ENCODE measurements at regions not wholly inside any gene's neighbourhood (a gene's known extent, or its start where the extent isn't known, plus 50 kb on each side); places are given as distances from the start of the nearest gene placed in this dataset.

DNA sequence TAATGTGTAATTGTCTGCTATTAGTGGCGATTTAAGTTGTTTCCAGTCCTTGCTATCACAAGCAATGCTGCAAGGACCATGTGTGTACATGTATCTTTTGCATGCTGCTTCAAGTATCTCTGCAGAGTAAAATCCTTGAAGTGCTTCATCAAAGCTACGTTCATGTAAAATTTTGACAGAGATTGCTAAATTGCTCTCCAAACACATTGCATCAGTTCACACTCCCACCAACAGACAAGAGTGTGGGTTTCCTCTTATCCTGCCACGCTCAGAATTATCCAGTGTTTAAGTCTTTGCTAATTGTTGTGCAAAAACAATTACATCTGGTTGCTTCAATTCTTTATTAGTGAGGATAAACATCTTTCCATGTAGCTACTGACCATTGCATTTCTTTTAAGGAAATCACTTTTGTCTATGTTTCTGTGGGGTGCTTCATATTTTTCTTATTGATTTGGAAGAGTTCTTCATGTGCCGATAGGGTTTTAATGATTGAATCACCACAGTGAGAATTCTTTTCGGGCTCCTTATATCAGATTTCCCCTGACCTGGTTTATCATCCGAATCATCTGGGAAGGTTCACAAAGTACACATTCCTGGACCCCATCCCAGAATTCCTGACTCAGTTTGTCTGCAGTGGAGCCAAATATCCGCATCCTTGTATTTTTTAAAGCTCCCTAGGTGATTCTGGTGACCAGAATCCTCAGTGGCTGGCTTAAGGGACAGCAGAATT lies 56.3 kb upstream of the GALNT2 start:
- Histone ChIP-seq H3K9me3 (ENCODE audit: control extremely low read depth in 1 of 3, control insufficient read depth in 2 of 3, insufficient read depth in 1 of 3, low read length in 2 of 3) (no peaks in the 10 kb centered on the region), H3K4me1 (ENCODE audit: control insufficient read depth in 2 of 2, insufficient read depth in 2 of 2, low read length in 2 of 2) (no peaks in the 10 kb centered on the region), H3K36me3 (replicated peaks in 1 of 2; ENCODE audit: control extremely low read depth in 1 of 2, control insufficient read depth in 1 of 2, extremely low read depth in 1 of 2, insufficient read depth in 2 of 2, low read length in 1 of 2) (no peaks in the 10 kb centered on the region), H3K9ac (ENCODE audit: low read length) (no peak overlapping the region), H3K27me3 (replicated peaks in 1 of 4; ENCODE audit: control extremely low read depth in 1 of 4, control insufficient read depth in 3 of 4, insufficient read depth in 4 of 4, low read length in 3 of 4) (peaks cover 0 to 3% (median 0%) of the 10 kb centered on the region in 4 experiments), H4K20me1 (ENCODE audit: control insufficient read depth, insufficient read depth, low read length, poor library complexity, severe bottlenecking) (no peaks in the 10 kb centered on the region), H3K79me2 (ENCODE audit: control insufficient read depth, insufficient read depth, low read length) (no peaks in the 10 kb centered on the region), H2AFZ (ENCODE audit: insufficient read depth, low read depth, low read length, poor library complexity, severe bottlenecking) (no peak overlapping the region), H3K4me3 (ENCODE audit: control extremely low read depth in 1 of 5, extremely low read depth in 1 of 5, insufficient read depth in 1 of 5, low read depth in 2 of 5, low read length in 4 of 5) (no peak overlapping the region), H3K4me2 (replicated peaks; ENCODE audit: low read depth, low read length, poor library complexity, severe bottlenecking) (no peak overlapping the region), H3K27ac (ENCODE audit: low read length in 2 of 2) (no peak overlapping the region)
- ATAC-seq (ENCODE audit: low read depth) (no peak), DNase-seq (no peak)
- 98% methylated on average over 4 of the region's 7 CpGs for WGBS (ENCODE audit: insufficient coverage)
- TF ChIP-seq, protein P1, sequence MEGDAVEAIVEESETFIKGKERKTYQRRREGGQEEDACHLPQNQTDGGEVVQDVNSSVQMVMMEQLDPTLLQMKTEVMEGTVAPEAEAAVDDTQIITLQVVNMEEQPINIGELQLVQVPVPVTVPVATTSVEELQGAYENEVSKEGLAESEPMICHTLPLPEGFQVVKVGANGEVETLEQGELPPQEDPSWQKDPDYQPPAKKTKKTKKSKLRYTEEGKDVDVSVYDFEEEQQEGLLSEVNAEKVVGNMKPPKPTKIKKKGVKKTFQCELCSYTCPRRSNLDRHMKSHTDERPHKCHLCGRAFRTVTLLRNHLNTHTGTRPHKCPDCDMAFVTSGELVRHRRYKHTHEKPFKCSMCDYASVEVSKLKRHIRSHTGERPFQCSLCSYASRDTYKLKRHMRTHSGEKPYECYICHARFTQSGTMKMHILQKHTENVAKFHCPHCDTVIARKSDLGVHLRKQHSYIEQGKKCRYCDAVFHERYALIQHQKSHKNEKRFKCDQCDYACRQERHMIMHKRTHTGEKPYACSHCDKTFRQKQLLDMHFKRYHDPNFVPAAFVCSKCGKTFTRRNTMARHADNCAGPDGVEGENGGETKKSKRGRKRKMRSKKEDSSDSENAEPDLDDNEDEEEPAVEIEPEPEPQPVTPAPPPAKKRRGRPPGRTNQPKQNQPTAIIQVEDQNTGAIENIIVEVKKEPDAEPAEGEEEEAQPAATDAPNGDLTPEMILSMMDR (IDR thresholded peaks at IDR 0.05): no peak
- no peak for TF ChIP-seq EZH2 (IDR thresholded peaks at IDR 0.05; ENCODE audit: borderline replicate concordance, insufficient read depth, low read depth, low read length, poor library complexity, severe bottlenecking)
- Mint-ChIP-seq H3K27me3 (peaks cover 11% of the 10 kb centered on the region), H3K27ac (no peak overlapping the region), H3K9me3 (ENCODE audit: insufficient read depth) (no peaks in the 10 kb centered on the region), H3K4me3 (no peak overlapping the region), H3K4me1 (no peaks in the 10 kb centered on the region)
- intact Hi-C loops (cut with micrococcal nuclease): no loop called here
- CTCF ChIA-PET: interaction anchor here (1.3 kb wide), 1 partner anchor 13 kb away, joined by 3 read pairs; no protein-coding TSS in a partner anchor
- POLR2A ChIA-PET: no interaction called here

DNA sequence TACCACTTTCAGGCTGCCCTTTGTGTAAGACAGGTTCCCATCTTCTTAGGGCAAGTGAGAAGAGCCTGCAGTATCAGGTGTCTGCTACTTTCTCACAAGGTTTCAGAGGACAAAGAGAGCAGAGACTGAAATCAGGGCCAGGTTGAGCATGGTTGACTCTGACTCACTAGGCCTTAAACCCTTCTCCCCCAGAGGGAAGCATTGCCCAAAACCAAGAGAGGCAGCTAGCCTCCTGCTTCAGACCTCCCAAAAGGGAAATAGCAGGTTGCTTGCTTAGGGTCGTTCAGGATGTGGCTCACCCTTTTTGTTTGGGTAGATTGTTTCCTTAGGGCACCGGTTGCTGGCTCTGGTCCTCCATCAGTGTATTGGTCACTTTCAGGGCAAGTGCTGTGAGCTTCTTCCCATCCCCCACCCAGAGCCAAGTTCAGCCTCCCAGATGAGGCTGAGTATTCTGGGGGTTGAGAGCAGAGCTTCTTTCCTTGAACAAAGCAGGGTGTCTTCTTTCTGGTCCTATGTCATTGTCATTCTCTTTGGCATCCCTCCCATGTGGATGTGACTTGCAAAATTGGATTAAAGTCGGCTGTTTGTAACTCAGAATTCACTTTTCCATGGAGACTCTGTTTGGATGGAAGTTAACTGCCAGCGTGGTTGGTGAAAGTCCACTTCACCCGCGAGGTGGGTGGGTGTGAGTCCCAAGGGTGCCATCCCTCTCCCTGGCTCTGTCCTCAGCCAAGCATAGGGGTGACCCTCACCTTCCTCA lies 55.5 kb upstream of the GALNT2 start:
- H3K9me3 ChIP-seq (ENCODE audit: control extremely low read depth in 1 of 3, control insufficient read depth in 2 of 3, insufficient read depth in 1 of 3, low read length in 2 of 3): no peaks in the 10 kb centered on the region
- H3K36me3 ChIP-seq (replicated peaks in 1 of 2; ENCODE audit: control extremely low read depth in 1 of 2, control insufficient read depth in 1 of 2, extremely low read depth in 1 of 2, insufficient read depth in 2 of 2, low read length in 1 of 2): no peaks in the 10 kb centered on the region
- TF ChIP-seq EZH2 (IDR thresholded peaks at IDR 0.05; ENCODE audit: borderline replicate concordance, insufficient read depth, low read depth, low read length, poor library complexity, severe bottlenecking): no peak
- H3K4me3 ChIP-seq (ENCODE audit: control extremely low read depth in 1 of 5, extremely low read depth in 1 of 5, insufficient read depth in 1 of 5, low read depth in 2 of 5, low read length in 4 of 5): no peak overlapping the region
- Mint-ChIP-seq H3K27me3 (peaks cover 9% of the 10 kb centered on the region), H3K27ac (no peak overlapping the region), H3K9me3 (ENCODE audit: insufficient read depth) (no peaks in the 10 kb centered on the region), H3K4me1 (no peaks in the 10 kb centered on the region), H3K4me3 (no peak overlapping the region)
- H3K27me3 ChIP-seq (replicated peaks in 1 of 4; ENCODE audit: control extremely low read depth in 1 of 4, control insufficient read depth in 3 of 4, insufficient read depth in 4 of 4, low read length in 3 of 4): peaks cover 0 to 3% (median 0%) of the 10 kb centered on the region in 4 experiments
- CTCF ChIA-PET: interaction anchor here (1.3 kb wide), 1 partner anchor 12 kb away, joined by 3 read pairs; no protein-coding TSS in a partner anchor
- no peaks in the 10 kb centered on the region for H3K79me2 ChIP-seq (ENCODE audit: control insufficient read depth, insufficient read depth, low read length)
- H4K20me1 ChIP-seq (ENCODE audit: control insufficient read depth, insufficient read depth, low read length, poor library complexity, severe bottlenecking): no peaks in the 10 kb centered on the region
- DNase-seq (no peak), ATAC-seq (ENCODE audit: low read depth) (peak; percentile 41)
- H2AFZ ChIP-seq (ENCODE audit: insufficient read depth, low read depth, low read length, poor library complexity, severe bottlenecking): no peak overlapping the region
- no peak overlapping the region for H3K4me2 ChIP-seq (replicated peaks; ENCODE audit: low read depth, low read length, poor library complexity, severe bottlenecking)
- intact Hi-C loops (cut with micrococcal nuclease): no loop called here
- no peak overlapping the region for H3K9ac ChIP-seq (ENCODE audit: low read length)
- H3K4me1 ChIP-seq (ENCODE audit: control insufficient read depth in 2 of 2, insufficient read depth in 2 of 2, low read length in 2 of 2): no peaks in the 10 kb centered on the region
- 20% methylated on average over 1 of the region's 6 CpGs for WGBS (ENCODE audit: insufficient coverage)
- no peak overlapping the region for H3K27ac ChIP-seq (ENCODE audit: low read length in 2 of 2)
- POLR2A ChIA-PET: no interaction called here

All from B cell (primary cell).